HEK293T (cell line): ENCODE measurements at regions not wholly inside any gene's neighbourhood (a gene's known extent, or its start where the extent isn't known, plus 50 kb on each side); places are given as distances from the start of the nearest gene placed in this dataset.

ENCODE experiments used
- CTCF ChIA-PET: fragments of 350-600 bp; formaldehyde crosslinking; extraction: SDS; loops from one replicate; lab custom pipeline; 2021; ENCODE audit warnings: antibody characterized with exemption, inconsistent platforms; lab: Yijun Ruan, JAX
- POLR2A ChIA-PET: fragments of 350-600 bp; formaldehyde crosslinking; extraction: SDS; loops from one replicate; lab custom pipeline; 2020; ENCODE audit warnings: antibody characterized with exemption, inconsistent platforms; lab: Yijun Ruan, JAX
- DNase-seq: peaks from one replicate; pipeline ENCODE4 v3.0.0; 2012; ENCODE audit warnings: mixed read lengths; ENCODE audit errors: extremely low spot score
- ARNT ChIP-seq: fragments of 450-650 bp; IDR thresholded peaks from 2 replicates; pipeline ENCODE4 v1.6.1; 2017; ENCODE audit warnings: mild to moderate bottlenecking
- BHLHE40 ChIP-seq: fragments of 450-650 bp; IDR thresholded peaks from 2 replicates; pipeline ENCODE4 v1.6.1; 2016; ENCODE audit warnings: mild to moderate bottlenecking, moderate library complexity, borderline replicate concordance
- CTBP1 ChIP-seq: fragments of 450-650 bp; IDR thresholded peaks from 2 replicates; pipeline ENCODE4 v1.6.1; 2016; ENCODE audit warnings: borderline replicate concordance
- ELF4 ChIP-seq: fragments of 450-650 bp; IDR thresholded peaks from 2 replicates; pipeline ENCODE4 v1.6.1; 2017; ENCODE audit warnings: antibody characterized with exemption
- FOXA1 ChIP-seq: fragments of 450-650 bp; IDR thresholded peaks from 2 replicates; pipeline ENCODE4 v1.6.1; 2016; ENCODE audit warnings: mild to moderate bottlenecking
- FOXK2 ChIP-seq: fragments of 450-650 bp; IDR thresholded peaks from 2 replicates; pipeline ENCODE4 v1.6.1; 2016; ENCODE audit warnings: mild to moderate bottlenecking
- FOXM1 ChIP-seq: fragments of 450-650 bp; IDR thresholded peaks from 2 replicates; pipeline ENCODE4 v1.6.1; 2017; ENCODE audit warnings: mild to moderate bottlenecking, borderline replicate concordance
- HDGF ChIP-seq: fragments of 450-650 bp; IDR thresholded peaks from 2 replicates; pipeline ENCODE4 v1.6.1; 2017; ENCODE audit warnings: antibody characterized with exemption, borderline replicate concordance
- L3MBTL2 ChIP-seq: fragments of 450-650 bp; conservative IDR thresholded peaks from 2 replicates; pipeline ENCODE4 v1.6.1; 2016; ENCODE audit warnings: mild to moderate bottlenecking
- LEF1 ChIP-seq: fragments of 450-650 bp; IDR thresholded peaks from 2 replicates; pipeline ENCODE4 v1.6.1; 2017; ENCODE audit warnings: mild to moderate bottlenecking, borderline replicate concordance
- NFRKB ChIP-seq: fragments of 450-650 bp; IDR thresholded peaks from 2 replicates; pipeline ENCODE4 v1.6.1; 2016; ENCODE audit warnings: mild to moderate bottlenecking, moderate library complexity
- PKNOX1 ChIP-seq: fragments of 450-650 bp; IDR thresholded peaks from 2 replicates; pipeline ENCODE4 v1.6.1; 2016
- SP1 ChIP-seq: fragments of 450-650 bp; IDR thresholded peaks from 2 replicates; pipeline ENCODE4 v1.6.1; 2017
- SUZ12 ChIP-seq: fragments of 450-650 bp; IDR thresholded peaks from 2 replicates; pipeline ENCODE4 v1.6.1; 2016; ENCODE audit warnings: mild to moderate bottlenecking
- TARDBP ChIP-seq: fragments of 450-650 bp; IDR thresholded peaks from 2 replicates; pipeline ENCODE4 v1.6.1; 2016
- ZNF384 ChIP-seq: fragments of 450-650 bp; IDR thresholded peaks from 2 replicates; pipeline ENCODE4 v1.6.1; 2016

GRCh38 chr7:10315881-10316280 is 657.8 kb upstream of the PHF14 start:
- ChIA-PET CTCF (no interaction called here), POLR2A (no interaction called here)
- TF ChIP-seq SP1, result no peak
- no peak for TF ChIP-seq L3MBTL2
- TF ChIP-seq CTBP1, result no peak
- TF ChIP-seq FOXA1, result no peak
- DNase-seq, result no peak

GRCh38 chr7:10316488-10316887 is 657.2 kb upstream of the PHF14 start:
- CTCF ChIA-PET, result no interaction called here
- no peak for DNase-seq
- POLR2A ChIA-PET, result no interaction called here
- TF ChIP-seq ZNF384, result no peak
- no peak for TF ChIP-seq LEF1
- no peak for TF ChIP-seq SUZ12
- no peak for TF ChIP-seq TARDBP
- no peak for TF ChIP-seq FOXM1
- TF ChIP-seq CTBP1, result no peak
- no peak for TF ChIP-seq NFRKB
- no peak for TF ChIP-seq L3MBTL2
- no peak for TF ChIP-seq PKNOX1
- no peak for TF ChIP-seq FOXK2

- no peak for DNase-seq
These were observed 648.3 kb upstream of the PHF14 start for GRCh38 chr7:10325395-10325794.

GRCh38 chr7:10343108-10343507 is 630.6 kb upstream of the PHF14 start:
- ChIA-PET CTCF (no interaction called here), POLR2A (no interaction called here)
- DNase-seq, result no peak
- TF ChIP-seq FOXM1 (no peak), CTBP1 (no peak)

More at GRCh38 chr7:10325395-10325794, 648.3 kb upstream of the PHF14 start:
- ChIA-PET POLR2A (no interaction called here), CTCF (no interaction called here)
- no peak for TF ChIP-seq TARDBP
- no peak for TF ChIP-seq SUZ12
- TF ChIP-seq NFRKB, result no peak
- TF ChIP-seq PKNOX1, result no peak
- no peak for TF ChIP-seq FOXA1
- no peak for TF ChIP-seq HDGF
- no peak for TF ChIP-seq FOXK2
- no peak for TF ChIP-seq CTBP1
- no peak for TF ChIP-seq FOXM1
- TF ChIP-seq ELF4, result no peak
- no peak for TF ChIP-seq BHLHE40
- no peak for TF ChIP-seq SP1
- TF ChIP-seq L3MBTL2, result no peak
- no peak for TF ChIP-seq ARNT
- no peak for TF ChIP-seq LEF1
- no peak for TF ChIP-seq ZNF384

GRCh38 chr7:10346032-10346431 is 627.6 kb upstream of the PHF14 start:
- ChIA-PET CTCF (no interaction called here), POLR2A (no interaction called here)
- DNase-seq, result no peak
- TF ChIP-seq SP1, result no peak
- TF ChIP-seq HDGF, result no peak
- TF ChIP-seq L3MBTL2, result no peak
- no peak for TF ChIP-seq PKNOX1

- ChIA-PET CTCF (no interaction called here), POLR2A (no interaction called here)
- no peak for TF ChIP-seq ZNF384
- TF ChIP-seq ELF4, result no peak
- no peak for TF ChIP-seq FOXA1
- TF ChIP-seq PKNOX1, result no peak
- TF ChIP-seq LEF1, result no peak
- no peak for TF ChIP-seq SUZ12
- no peak for TF ChIP-seq HDGF
- no peak for TF ChIP-seq NFRKB
- TF ChIP-seq L3MBTL2, result no peak
- no peak for TF ChIP-seq CTBP1
- no peak for TF ChIP-seq FOXK2
- TF ChIP-seq ARNT, result no peak
- TF ChIP-seq BHLHE40, result no peak
- no peak for TF ChIP-seq FOXM1
- no peak for TF ChIP-seq TARDBP
- no peak for TF ChIP-seq SP1
- DNase-seq, result no peak
These were observed 617.9 kb upstream of the PHF14 start for GRCh38 chr7:10355816-10356215.

- no peak for DNase-seq
- POLR2A ChIA-PET, result no interaction called here
- TF ChIP-seq HDGF, result no peak
- no peak for TF ChIP-seq NFRKB
- TF ChIP-seq SP1, result no peak
- TF ChIP-seq SUZ12, result no peak
- no peak for TF ChIP-seq LEF1
- TF ChIP-seq FOXK2, result no peak
- no peak for TF ChIP-seq ZNF384
- TF ChIP-seq TARDBP, result no peak
- no peak for TF ChIP-seq ARNT
- TF ChIP-seq PKNOX1, result no peak
- no peak for TF ChIP-seq ELF4
- no peak for TF ChIP-seq BHLHE40
- no peak for TF ChIP-seq CTBP1
- TF ChIP-seq FOXA1, result no peak
- CTCF ChIA-PET, result no interaction called here
These were observed 613.6 kb upstream of the PHF14 start for GRCh38 chr7:10360050-10360449.
